PC-3 (cell line): ENCODE measurements at regions not wholly inside any gene's neighbourhood (a gene's known extent, or its start where the extent isn't known, plus 50 kb on each side); places are given as distances from the start of the nearest gene placed in this dataset.

Source experiments
- ATAC-seq: fragments of 200-7000 bp; cut with Tn5 transposase; 2 replicates; pipeline ENCODE4 v1.9.1; 2020; ENCODE audit warnings: mild to moderate bottlenecking, moderate library complexity
- BruUV-seq: library from RNA; stranded (reverse); fragments of 400-500 nt; replicated peaks from 2 replicates; lab custom pipeline; 2021; lab: Mats Ljungman, UMichigan
- CTCF ChIA-PET: fragments of 300-600 bp; sonication (Branson Sonifier 250); formaldehyde crosslinking; loops from one replicate; lab custom pipeline; 2022; ENCODE audit warnings: antibody characterized with exemption; lab: Charles Lee
- POLR2A ChIA-PET: fragments of 300-600 bp; sonication (Branson Sonifier 250); formaldehyde crosslinking; loops from one replicate; lab custom pipeline; 2022; ENCODE audit warnings: antibody characterized with exemption; ENCODE audit not compliant: unreplicated experiment; lab: Charles Lee
- DNase-seq: peaks from one replicate; pipeline ENCODE4 v3.0.0-alpha.2; 2015
- H2AFZ ChIP-seq: fragments of 300-600 bp; sonication (generic); 2 replicates; pipeline ENCODE4 v1.6.0; 2016; ENCODE audit warnings: antibody characterized with exemption, low read length
- H3F3A ChIP-seq: fragments of 300-600 bp; sonication (generic); one replicate; pipeline ENCODE4 v1.6.0; 2017; ENCODE audit warnings: antibody characterized with exemption, low read length, control low read depth, mild to moderate bottlenecking; ENCODE audit not compliant: unreplicated experiment
- H3K27ac ChIP-seq: fragments of 300-600 bp; sonication (generic); 2 replicates; pipeline ENCODE4 v1.5.1; 2016; ENCODE audit warnings: mild to moderate bottlenecking, low read length
- H3K27me3 ChIP-seq: fragments of 300-600 bp; sonication (generic); 2 replicates; pipeline ENCODE4 v1.6.1; 2016; ENCODE audit warnings: low read length, mixed read lengths
- H3K36me3 ChIP-seq: fragments of 300-600 bp; sonication (generic); 2 replicates; pipeline ENCODE4 v1.6.1; 2016; ENCODE audit warnings: low read depth, mixed run types, low read length, mixed read lengths
- H3K4me1 ChIP-seq: fragments of 300-600 bp; sonication (generic); 2 replicates; pipeline ENCODE4 v1.5.1; 2016; ENCODE audit warnings: low read length; ENCODE audit not compliant: insufficient read depth
- H3K4me2 ChIP-seq: fragments of 300-600 bp; sonication (generic); 2 replicates; pipeline ENCODE4 v1.6.0; 2016; ENCODE audit warnings: low read length
- H3K4me3 ChIP-seq: fragments of 300-600 bp; sonication (generic); 2 replicates; pipeline ENCODE4 v1.5.1; 2016; ENCODE audit warnings: mild to moderate bottlenecking, low read length, mixed read lengths
- H3K79me2 ChIP-seq: fragments of 300-600 bp; sonication (generic); 2 replicates; pipeline ENCODE4 v1.6.1; 2017; ENCODE audit warnings: low read length, mixed read lengths
- H3K9ac ChIP-seq: fragments of 300-600 bp; sonication (generic); 2 replicates; pipeline ENCODE4 v1.6.0; 2016; ENCODE audit warnings: mild to moderate bottlenecking, low read length
- H3K9me2 ChIP-seq: fragments of 300-600 bp; sonication (generic); replicated peaks from 2 replicates; pipeline ENCODE4 v1.6.1; 2016; ENCODE audit warnings: mixed run types, low read length, mixed read lengths
- H3K9me3 ChIP-seq: fragments of 300-600 bp; sonication (generic); 2 replicates; pipeline ENCODE4 v1.6.1; 2016; ENCODE audit warnings: low read length, mixed read lengths
- H4K20me1 ChIP-seq: fragments of 300-600 bp; sonication (generic); 2 replicates; pipeline ENCODE4 v1.6.1; 2016; ENCODE audit warnings: low read length, mixed read lengths
- CTCF ChIP-seq: fragments of 300-600 bp; sonication (generic); conservative IDR thresholded peaks from 2 replicates; pipeline ENCODE4 v1.5.1; 2017; ENCODE audit warnings: antibody characterized with exemption, low read depth, mild to moderate bottlenecking, low read length
- EZH2 ChIP-seq: fragments of 300-600 bp; sonication (generic); IDR thresholded peaks from one replicate; pipeline ENCODE4 v1.6.1; 2017; ENCODE audit warnings: antibody characterized with exemption, mild to moderate bottlenecking, low read length; ENCODE audit not compliant: unreplicated experiment
- EZH2phosphoT487 ChIP-seq: fragments of 300-600 bp; sonication (generic); IDR thresholded peaks from 2 replicates; pipeline ENCODE4 v1.6.1; 2018; ENCODE audit warnings: mild to moderate bottlenecking, antibody characterized with exemption, low read length, borderline replicate concordance
- intact Hi-C: fragments of 100-400 bp; cut with micrococcal nuclease; formaldehyde crosslinking; loops from 2 replicates; pipeline ENCODE4 v1.9.0; 2023

- ATAC-seq (no peak), DNase-seq (no peak)
- Histone ChIP-seq H3K27me3 (no peaks in the 10 kb centered on the region), H3K4me1 (peaks cover 9% of the 10 kb centered on the region), H3K36me3 (no peaks in the 10 kb centered on the region), H3K79me2 (no peaks in the 10 kb centered on the region), H3K4me3 (no peak overlapping the region), H3K9me2 (no peaks in the 10 kb centered on the region), H3K27ac (no peak overlapping the region), H4K20me1 (no peaks in the 10 kb centered on the region), H3K9ac (no peak overlapping the region), H3K4me2 (no peak overlapping the region), H3F3A (no peaks in the 10 kb centered on the region), H2AFZ (no peak overlapping the region), H3K9me3 (no peaks in the 10 kb centered on the region)
- no peak for TF ChIP-seq EZH2
- TF ChIP-seq EZH2phosphoT487: no peak
- no peak for TF ChIP-seq CTCF
- ChIA-PET CTCF (no interaction called here), POLR2A (no interaction called here)
- intact Hi-C loops: no loop called here
- BruUV-seq: no TSS peak
Measured at GRCh38 chr1:25018110-25018735, 88.1 kb upstream of the RUNX3 start.

- no peak overlapping the region for H3K4me3 ChIP-seq
- H3K36me3 ChIP-seq: no peaks in the 10 kb centered on the region
- no peak overlapping the region for H3K9ac ChIP-seq
- TF ChIP-seq CTCF: no peak
- TF ChIP-seq EZH2: no peak
- TF ChIP-seq EZH2phosphoT487: no peak
- H4K20me1 ChIP-seq: no peaks in the 10 kb centered on the region
- H3K4me2 ChIP-seq: no peak overlapping the region
- CTCF ChIA-PET: no interaction called here
- POLR2A ChIA-PET: no interaction called here
- H3F3A ChIP-seq: no peaks in the 10 kb centered on the region
- no peaks in the 10 kb centered on the region for H3K9me3 ChIP-seq
- no peaks in the 10 kb centered on the region for H3K27me3 ChIP-seq
- BruUV-seq: no TSS peak
- intact Hi-C loops: no loop called here
- no peak overlapping the region for H3K27ac ChIP-seq
- no peaks in the 10 kb centered on the region for H3K79me2 ChIP-seq
- no peaks in the 10 kb centered on the region for H3K9me2 ChIP-seq
- ATAC-seq (no peak), DNase-seq (no peak)
- H2AFZ ChIP-seq: no peak overlapping the region
- peaks cover 3% of the 10 kb centered on the region for H3K4me1 ChIP-seq
Measured at GRCh38 chr1:25017436-25018109, 87.5 kb upstream of the RUNX3 start.
